Smooth muscle cell (in vitro differentiated cells): ENCODE measurements at regions not wholly inside any gene's neighbourhood (a gene's known extent, or its start where the extent isn't known, plus 50 kb on each side); places are given as distances from the start of the nearest gene placed in this dataset.

ENCODE experiments used
- DNase-seq: peaks from one replicate; lab custom pipeline; 2025; ENCODE audit not compliant: unreplicated experiment; lab: John Stamatoyannopoulos, UW
- H2AFZ ChIP-seq: fragments of 200-600 bp; sonication (generic); 2 replicates; pipeline ENCODE4 v1.6.0; 2016; ENCODE audit warnings: antibody characterized with exemption, low read depth, mild to moderate bottlenecking
- H3F3A ChIP-seq: fragments of 200-600 bp; sonication (generic); 2 replicates; pipeline ENCODE4 v1.6.0; 2017; ENCODE audit warnings: antibody characterized with exemption, low read depth
- H3K27ac ChIP-seq: fragments of 200-600 bp; sonication (generic); 2 replicates; pipeline ENCODE4 v1.5.1; 2016; ENCODE audit warnings: low read depth, mild to moderate bottlenecking
- H3K27me3 ChIP-seq: fragments of 200-600 bp; sonication (generic); 2 replicates; pipeline ENCODE4 v1.6.1; 2016; ENCODE audit warnings: low read depth, mild to moderate bottlenecking
- H3K36me3 ChIP-seq: fragments of 200-600 bp; sonication (generic); 2 replicates; pipeline ENCODE4 v1.5.1; 2016; ENCODE audit warnings: low read depth
- H3K4me1 ChIP-seq: fragments of 200-600 bp; sonication (generic); 2 replicates; pipeline ENCODE4 v1.5.1; 2016; ENCODE audit warnings: low read depth
- H3K4me2 ChIP-seq: fragments of 200-600 bp; sonication (generic); 2 replicates; pipeline ENCODE4 v1.6.0; 2016; ENCODE audit warnings: mild to moderate bottlenecking
- H3K4me3 ChIP-seq: fragments of 200-600 bp; sonication (generic); 2 replicates; pipeline ENCODE4 v1.5.1; 2016; ENCODE audit warnings: mild to moderate bottlenecking
- H3K79me2 ChIP-seq: fragments of 200-600 bp; sonication (generic); 2 replicates; pipeline ENCODE4 v1.6.0; 2016; ENCODE audit warnings: low read depth, mild to moderate bottlenecking
- H3K9ac ChIP-seq: fragments of 200-600 bp; sonication (generic); 2 replicates; pipeline ENCODE4 v1.6.0; 2016; ENCODE audit warnings: low read depth
- H3K9me3 ChIP-seq: fragments of 200-600 bp; sonication (generic); replicated peaks from 2 replicates; pipeline ENCODE4 v1.5.1; 2016; ENCODE audit warnings: low read depth
- H4K20me1 ChIP-seq: fragments of 200-600 bp; sonication (generic); 2 replicates; pipeline ENCODE4 v1.6.0; 2016; ENCODE audit warnings: low read depth
- WGBS: methylation state at CpG from one replicate; pipeline ENCODE4 v1.1.7; 2016; ENCODE audit warnings: low lambda C conversion rate; 5-methylcytosine and 5-hydroxymethylcytosine counted together
- TF ChIP-seq, protein P1 (sequence below): fragments of 200-600 bp; sonication (generic); IDR thresholded peaks from 2 replicates; pipeline ENCODE4 v1.5.1; 2017; ENCODE audit warnings: borderline replicate concordance, mild to moderate bottlenecking, antibody characterized with exemption; ENCODE audit not compliant: insufficient read depth, poor library complexity, severe bottlenecking

GRCh38 chr10:118918116-118918515, 111.4 kb upstream of the NANOS1 start:
- Histone ChIP-seq H2AFZ (no peak overlapping the region), H4K20me1 (no peaks in the 10 kb centered on the region), H3K9ac (no peak overlapping the region), H3K4me2 (no peak overlapping the region), H3K27me3 (no peaks in the 10 kb centered on the region), H3K9me3 (no peaks in the 10 kb centered on the region), H3K27ac (no peak overlapping the region), H3K36me3 (no peaks in the 10 kb centered on the region), H3K4me1 (peaks cover 8% of the 10 kb centered on the region), H3K4me3 (no peak overlapping the region), H3F3A (no peaks in the 10 kb centered on the region), H3K79me2 (no peaks in the 10 kb centered on the region)
- 74% methylated on average over 5 of the region's 5 CpGs for WGBS
- TF ChIP-seq, protein P1, sequence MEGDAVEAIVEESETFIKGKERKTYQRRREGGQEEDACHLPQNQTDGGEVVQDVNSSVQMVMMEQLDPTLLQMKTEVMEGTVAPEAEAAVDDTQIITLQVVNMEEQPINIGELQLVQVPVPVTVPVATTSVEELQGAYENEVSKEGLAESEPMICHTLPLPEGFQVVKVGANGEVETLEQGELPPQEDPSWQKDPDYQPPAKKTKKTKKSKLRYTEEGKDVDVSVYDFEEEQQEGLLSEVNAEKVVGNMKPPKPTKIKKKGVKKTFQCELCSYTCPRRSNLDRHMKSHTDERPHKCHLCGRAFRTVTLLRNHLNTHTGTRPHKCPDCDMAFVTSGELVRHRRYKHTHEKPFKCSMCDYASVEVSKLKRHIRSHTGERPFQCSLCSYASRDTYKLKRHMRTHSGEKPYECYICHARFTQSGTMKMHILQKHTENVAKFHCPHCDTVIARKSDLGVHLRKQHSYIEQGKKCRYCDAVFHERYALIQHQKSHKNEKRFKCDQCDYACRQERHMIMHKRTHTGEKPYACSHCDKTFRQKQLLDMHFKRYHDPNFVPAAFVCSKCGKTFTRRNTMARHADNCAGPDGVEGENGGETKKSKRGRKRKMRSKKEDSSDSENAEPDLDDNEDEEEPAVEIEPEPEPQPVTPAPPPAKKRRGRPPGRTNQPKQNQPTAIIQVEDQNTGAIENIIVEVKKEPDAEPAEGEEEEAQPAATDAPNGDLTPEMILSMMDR = no peak
- no peak for DNase-seq

DNA sequence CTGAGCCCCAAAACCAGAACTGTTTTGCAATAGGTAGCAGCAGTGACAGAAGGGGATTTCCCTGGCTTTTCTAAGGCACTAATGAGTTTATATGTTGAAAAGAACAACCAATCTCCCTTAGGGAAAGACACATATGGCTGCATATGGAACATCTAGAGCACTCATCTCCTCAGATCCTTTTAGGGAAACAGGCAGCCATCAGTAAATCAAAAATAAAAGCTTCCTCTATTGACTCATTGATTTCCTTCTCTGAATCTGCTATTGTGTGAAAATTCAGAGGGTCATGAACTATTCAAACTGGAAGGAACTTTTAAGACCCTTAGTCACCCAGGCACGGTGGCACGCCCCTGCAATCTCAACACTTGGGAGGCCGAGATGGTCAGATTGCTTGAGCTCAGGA, 110.9 kb upstream of the NANOS1 start:
- Histone ChIP-seq H3K36me3 (no peaks in the 10 kb centered on the region), H3K9me3 (no peaks in the 10 kb centered on the region), H3K27ac (no peak overlapping the region), H3K4me2 (no peak overlapping the region), H2AFZ (no peak overlapping the region), H3K4me1 (peaks cover 8% of the 10 kb centered on the region), H3F3A (no peaks in the 10 kb centered on the region), H3K9ac (no peak overlapping the region), H4K20me1 (no peaks in the 10 kb centered on the region), H3K4me3 (no peak overlapping the region), H3K27me3 (no peaks in the 10 kb centered on the region), H3K79me2 (no peaks in the 10 kb centered on the region)
- 77% methylated on average over 3 of the region's 3 CpGs for WGBS
- DNase-seq = no peak
- TF ChIP-seq, protein P1 = no peak

DNA sequence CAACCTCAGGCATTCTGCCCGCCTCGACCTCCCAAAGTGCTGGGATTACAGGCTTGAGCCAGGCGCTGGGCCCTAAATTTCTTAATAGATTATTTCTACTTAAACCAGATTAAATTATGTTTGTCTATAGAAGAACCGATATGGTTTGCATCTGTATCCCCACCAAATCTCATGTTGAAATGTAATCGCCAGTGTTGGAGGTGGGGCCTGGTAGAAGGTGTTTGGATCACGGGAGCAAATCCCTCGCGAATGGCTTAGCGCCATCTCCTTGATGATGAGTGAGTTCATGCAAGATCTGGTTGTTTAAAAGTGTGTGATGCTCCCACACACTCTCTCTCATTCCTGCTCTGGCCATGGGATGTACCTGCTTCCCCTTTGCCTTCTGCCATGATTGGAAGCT, 109.3 kb upstream of the NANOS1 start:
- no peak overlapping the region for H3K27ac ChIP-seq
- no peak overlapping the region for H2AFZ ChIP-seq
- no peak overlapping the region for H3K4me3 ChIP-seq
- no peaks in the 10 kb centered on the region for H3F3A ChIP-seq
- no peaks in the 10 kb centered on the region for H3K27me3 ChIP-seq
- DNase-seq = no peak
- no peaks in the 10 kb centered on the region for H3K9me3 ChIP-seq
- WGBS = 95% methylated on average over 9 of the region's 9 CpGs
- H4K20me1 ChIP-seq = no peaks in the 10 kb centered on the region
- no peak overlapping the region for H3K4me2 ChIP-seq
- H3K9ac ChIP-seq = no peak overlapping the region
- TF ChIP-seq, protein P1 = no peak
- H3K36me3 ChIP-seq = no peaks in the 10 kb centered on the region
- H3K4me1 ChIP-seq = peaks cover 8% of the 10 kb centered on the region
- no peaks in the 10 kb centered on the region for H3K79me2 ChIP-seq

- Histone ChIP-seq H3K4me3 (no peak overlapping the region), H3F3A (no peaks in the 10 kb centered on the region), H3K27ac (no peak overlapping the region), H2AFZ (no peak overlapping the region), H3K4me2 (no peak overlapping the region), H3K9ac (no peak overlapping the region), H3K27me3 (no peaks in the 10 kb centered on the region), H3K79me2 (no peaks in the 10 kb centered on the region), H3K36me3 (no peaks in the 10 kb centered on the region), H4K20me1 (no peaks in the 10 kb centered on the region), H3K4me1 (peaks cover 8% of the 10 kb centered on the region), H3K9me3 (no peaks in the 10 kb centered on the region)
- DNase-seq = no peak
- 74% methylated on average over 1 of the region's 1 CpG for WGBS
- TF ChIP-seq, protein P1 = no peak
Observed at GRCh38 chr10:118922226-118922625, 107.3 kb upstream of the NANOS1 start.
